SIG-M5 treated with dmso at 0.1 percent for 504 hours (cell line): ENCODE measurements at regions not wholly inside any gene's neighbourhood (a gene's known extent, or its start where the extent isn't known, plus 50 kb on each side); places are given as distances from the start of the nearest gene placed in this dataset.
"Not testable (repeated sequence)": the region's sequence is repeated elsewhere in the genome, so short reads cannot be mapped to it uniquely, and the experiment has no call there.

Experiments used
- DNase-seq: peaks from one replicate; lab custom pipeline; 2025; ENCODE audit not compliant: unreplicated experiment; lab: John Stamatoyannopoulos, UW

GRCh38 chr19:31525610-31526147 is 176.4 kb upstream of the TSHZ3 start:
- DNase-seq: no peak

GRCh38 chr19:31527443-31527842 is 178.2 kb upstream of the TSHZ3 start:
- no peak for DNase-seq

- DNase-seq: no peak
These were observed 179.0 kb upstream of the TSHZ3 start for GRCh38 chr19:31528261-31528660.

- DNase-seq: no peak
These were observed 179.9 kb upstream of the TSHZ3 start for GRCh38 chr19:31529121-31529520.

- DNase-seq: no peak
These were observed 181.5 kb upstream of the TSHZ3 start for GRCh38 chr19:31530781-31531180.

GRCh38 chr19:31531326-31531725 is 182.1 kb upstream of the TSHZ3 start:
- DNase-seq: no peak

GRCh38 chr19:31532034-31532433 is 182.8 kb upstream of the TSHZ3 start:
- no peak for DNase-seq

GRCh38 chr19:31533114-31533513 is 183.9 kb upstream of the TSHZ3 start:
- DNase-seq: no peak

GRCh38 chr19:31534231-31534630 is 185.0 kb upstream of the TSHZ3 start:
- DNase-seq: no peak

- no peak for DNase-seq
These were observed 185.8 kb upstream of the TSHZ3 start for GRCh38 chr19:31534786-31535657.

GRCh38 chr19:31535691-31536460 is 186.6 kb upstream of the TSHZ3 start:
- DNase-seq: no peak

GRCh38 chr19:31537136-31537535 is 187.9 kb upstream of the TSHZ3 start:
- DNase-seq: no peak

- not testable (repeated sequence) for DNase-seq
These were observed 188.7 kb upstream of the TSHZ3 start for GRCh38 chr19:31537902-31538301.

- DNase-seq: no peak
These were observed 189.6 kb upstream of the TSHZ3 start for GRCh38 chr19:31538879-31539278.

- no peak for DNase-seq
These were observed 190.2 kb upstream of the TSHZ3 start for GRCh38 chr19:31539386-31539785.

- DNase-seq: no peak
These were observed 192.2 kb upstream of the TSHZ3 start for GRCh38 chr19:31541396-31541795.

GRCh38 chr19:31543456-31543855 is 194.2 kb upstream of the TSHZ3 start:
- DNase-seq: no peak

GRCh38 chr19:31545777-31546176 is 196.5 kb upstream of the TSHZ3 start:
- DNase-seq: no peak

- no peak for DNase-seq
These were observed 197.1 kb upstream of the TSHZ3 start for GRCh38 chr19:31546205-31546960.

- DNase-seq: peak; percentile 1
These were observed 199.7 kb upstream of the TSHZ3 start for GRCh38 chr19:31548941-31549340.
